ENCODE measurements at regions not wholly inside any gene's neighbourhood (a gene's known extent, or its start where the extent isn't known, plus 50 kb on each side); places are given as distances from the start of the nearest gene placed in this dataset.

DNA sequence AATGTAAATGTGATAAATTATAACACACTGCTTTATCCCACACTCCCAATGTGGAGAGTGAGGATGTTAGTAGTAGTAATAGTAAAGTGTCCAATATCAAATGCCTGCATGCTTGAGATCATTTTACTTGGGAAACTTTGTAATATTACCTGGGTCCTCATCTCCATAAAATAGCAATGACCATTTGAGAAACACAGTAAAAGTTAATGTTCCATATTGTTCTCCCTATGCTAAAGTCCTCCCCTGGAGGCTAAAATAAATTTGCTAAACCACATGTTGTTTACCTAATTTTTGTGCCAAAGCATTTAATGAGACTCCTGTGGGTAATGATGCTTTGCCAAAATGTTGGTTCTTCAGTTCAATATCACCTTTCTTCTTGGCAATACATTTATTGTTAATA, 291.2 kb downstream of the CDH10 start:
- Histone ChIP-seq H3K27me3 (replicated peaks; ENCODE audit: insufficient read depth, low read length) (no peaks in the 10 kb centered on the region), H3K9me3 (replicated peaks; ENCODE audit: insufficient read depth, low read length) (no peaks in the 10 kb centered on the region), H3K4me2 (ENCODE audit: low read depth, low read length) (no peak overlapping the region), H3K79me2 (ENCODE audit: low read length) (no peaks in the 10 kb centered on the region), H3K9ac (ENCODE audit: low read length) (no peak overlapping the region), H3K27ac (ENCODE audit: low read length) (no peak overlapping the region), H3K4me3 (ENCODE audit: low read length) (no peak overlapping the region), H3K36me3 (replicated peaks; ENCODE audit: insufficient read depth, low read length) (no peaks in the 10 kb centered on the region), H3F3A (ENCODE audit: insufficient read depth, low read length) (no peaks in the 10 kb centered on the region), H3K9me2 (replicated peaks; ENCODE audit: insufficient read depth, low read length) (no peaks in the 10 kb centered on the region), H3K4me1 (ENCODE audit: low read length) (no peaks in the 10 kb centered on the region), H2AFZ (ENCODE audit: low read length) (no peak overlapping the region), H4K20me1 (ENCODE audit: insufficient read depth, low read length) (no peaks in the 10 kb centered on the region)
- TF ChIP-seq EZH2 (optimal IDR thresholded peaks at IDR 0.05; ENCODE audit: low read depth, low read length) (no peak), EZH2phosphoT487 (IDR thresholded peaks at IDR 0.05; ENCODE audit: low read length) (no peak)
- TF ChIP-seq, protein P1, sequence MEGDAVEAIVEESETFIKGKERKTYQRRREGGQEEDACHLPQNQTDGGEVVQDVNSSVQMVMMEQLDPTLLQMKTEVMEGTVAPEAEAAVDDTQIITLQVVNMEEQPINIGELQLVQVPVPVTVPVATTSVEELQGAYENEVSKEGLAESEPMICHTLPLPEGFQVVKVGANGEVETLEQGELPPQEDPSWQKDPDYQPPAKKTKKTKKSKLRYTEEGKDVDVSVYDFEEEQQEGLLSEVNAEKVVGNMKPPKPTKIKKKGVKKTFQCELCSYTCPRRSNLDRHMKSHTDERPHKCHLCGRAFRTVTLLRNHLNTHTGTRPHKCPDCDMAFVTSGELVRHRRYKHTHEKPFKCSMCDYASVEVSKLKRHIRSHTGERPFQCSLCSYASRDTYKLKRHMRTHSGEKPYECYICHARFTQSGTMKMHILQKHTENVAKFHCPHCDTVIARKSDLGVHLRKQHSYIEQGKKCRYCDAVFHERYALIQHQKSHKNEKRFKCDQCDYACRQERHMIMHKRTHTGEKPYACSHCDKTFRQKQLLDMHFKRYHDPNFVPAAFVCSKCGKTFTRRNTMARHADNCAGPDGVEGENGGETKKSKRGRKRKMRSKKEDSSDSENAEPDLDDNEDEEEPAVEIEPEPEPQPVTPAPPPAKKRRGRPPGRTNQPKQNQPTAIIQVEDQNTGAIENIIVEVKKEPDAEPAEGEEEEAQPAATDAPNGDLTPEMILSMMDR (IDR thresholded peaks at IDR 0.05; ENCODE audit: low read length), result no peak
- no peak for DNase-seq

- no peaks in the 10 kb centered on the region for H3K9me2 ChIP-seq (replicated peaks; ENCODE audit: insufficient read depth, low read length)
- H2AFZ ChIP-seq (ENCODE audit: low read length), result no peak overlapping the region
- TF ChIP-seq EZH2phosphoT487 (IDR thresholded peaks at IDR 0.05; ENCODE audit: low read length) (no peak), EZH2 (optimal IDR thresholded peaks at IDR 0.05; ENCODE audit: low read depth, low read length) (no peak)
- TF ChIP-seq, protein P1 (IDR thresholded peaks at IDR 0.05; ENCODE audit: low read length), result no peak
These were observed 280.8 kb downstream of the CDH10 start for GRCh38 chr5:24363789-24364481.

GRCh38 chr5:24364711-24365110, 280.1 kb downstream of the CDH10 start:
- Histone ChIP-seq H3K9me2 (replicated peaks; ENCODE audit: insufficient read depth, low read length) (no peaks in the 10 kb centered on the region), H3K4me3 (ENCODE audit: low read length) (no peak overlapping the region), H3K27me3 (replicated peaks; ENCODE audit: insufficient read depth, low read length) (no peaks in the 10 kb centered on the region), H3F3A (ENCODE audit: insufficient read depth, low read length) (no peaks in the 10 kb centered on the region), H3K79me2 (ENCODE audit: low read length) (no peaks in the 10 kb centered on the region), H3K4me2 (ENCODE audit: low read depth, low read length) (no peak overlapping the region), H2AFZ (ENCODE audit: low read length) (no peak overlapping the region), H3K27ac (ENCODE audit: low read length) (no peak overlapping the region), H3K36me3 (replicated peaks; ENCODE audit: insufficient read depth, low read length) (no peaks in the 10 kb centered on the region), H4K20me1 (ENCODE audit: insufficient read depth, low read length) (no peaks in the 10 kb centered on the region), H3K9me3 (replicated peaks; ENCODE audit: insufficient read depth, low read length) (no peaks in the 10 kb centered on the region), H3K9ac (ENCODE audit: low read length) (no peak overlapping the region), H3K4me1 (ENCODE audit: low read length) (no peaks in the 10 kb centered on the region)
- TF ChIP-seq, protein P1 (IDR thresholded peaks at IDR 0.05; ENCODE audit: low read length), result no peak
- TF ChIP-seq EZH2phosphoT487 (IDR thresholded peaks at IDR 0.05; ENCODE audit: low read length) (no peak), EZH2 (optimal IDR thresholded peaks at IDR 0.05; ENCODE audit: low read depth, low read length) (no peak)
- no peak for DNase-seq

More at GRCh38 chr5:24363789-24364481, 280.8 kb downstream of the CDH10 start:
- peak; percentile 23 for DNase-seq
- no peaks in the 10 kb centered on the region for H3F3A ChIP-seq (ENCODE audit: insufficient read depth, low read length)
- no peaks in the 10 kb centered on the region for H3K4me1 ChIP-seq (ENCODE audit: low read length)
- no peaks in the 10 kb centered on the region for H3K9me3 ChIP-seq (replicated peaks; ENCODE audit: insufficient read depth, low read length)
- no peak overlapping the region for H3K27ac ChIP-seq (ENCODE audit: low read length)
- no peaks in the 10 kb centered on the region for H3K27me3 ChIP-seq (replicated peaks; ENCODE audit: insufficient read depth, low read length)
- no peaks in the 10 kb centered on the region for H3K79me2 ChIP-seq (ENCODE audit: low read length)
- no peaks in the 10 kb centered on the region for H4K20me1 ChIP-seq (ENCODE audit: insufficient read depth, low read length)
- H3K4me2 ChIP-seq (ENCODE audit: low read depth, low read length), result no peak overlapping the region
- no peaks in the 10 kb centered on the region for H3K36me3 ChIP-seq (replicated peaks; ENCODE audit: insufficient read depth, low read length)
- H3K9ac ChIP-seq (ENCODE audit: low read length), result no peak overlapping the region
- H3K4me3 ChIP-seq (ENCODE audit: low read length), result no peak overlapping the region

Data from MM.1S (cell line).